ENCODE measurements at regions not wholly inside any gene's neighbourhood (a gene's known extent, or its start where the extent isn't known, plus 50 kb on each side); places are given as distances from the start of the nearest gene placed in this dataset.
"Not testable (repeated sequence)": the region's sequence is repeated elsewhere in the genome, so short reads cannot be mapped to it uniquely, and the experiment has no call there.

DNA sequence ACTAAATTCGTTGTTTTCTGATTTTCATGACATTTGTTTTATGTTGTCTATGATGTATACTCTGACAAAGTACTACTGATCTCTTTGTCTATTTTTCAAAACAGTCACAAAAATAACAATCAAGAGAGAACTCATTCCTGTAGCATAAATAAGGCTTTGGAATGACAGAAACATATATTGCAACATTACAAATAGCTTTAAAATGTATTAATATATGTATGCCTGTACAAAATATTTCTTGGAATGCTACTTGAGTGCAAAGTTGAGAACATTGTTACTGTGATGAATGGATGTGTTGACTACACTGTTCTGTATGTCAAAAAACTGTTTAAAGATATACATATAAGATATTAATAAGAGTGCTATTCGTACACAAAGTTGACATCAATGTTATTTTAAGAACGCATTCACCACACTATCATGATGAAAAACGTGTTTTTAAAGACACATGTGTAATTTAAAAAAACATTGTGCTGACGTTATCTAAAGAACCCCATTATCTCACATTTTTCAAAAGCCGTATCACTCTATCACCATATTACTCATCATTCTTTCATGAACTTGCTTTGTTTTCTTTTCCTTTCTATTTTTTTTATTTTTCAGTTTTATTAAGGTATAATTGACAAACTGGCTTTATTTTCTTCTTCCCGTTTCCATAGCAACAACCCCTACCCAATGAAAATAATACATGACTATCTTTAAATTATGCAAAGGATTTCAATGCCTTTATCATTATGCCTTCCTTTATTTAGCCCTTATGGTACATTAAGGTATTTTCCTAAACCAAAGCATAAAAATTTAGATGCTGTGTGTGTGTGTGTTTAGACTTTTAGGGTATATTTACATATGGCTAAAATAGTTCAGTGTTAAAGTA lies 918.8 kb downstream of the SLITRK1 start:
- DNase-seq (ENCODE audit: low read depth in 2 of 2) = no peak

DNA sequence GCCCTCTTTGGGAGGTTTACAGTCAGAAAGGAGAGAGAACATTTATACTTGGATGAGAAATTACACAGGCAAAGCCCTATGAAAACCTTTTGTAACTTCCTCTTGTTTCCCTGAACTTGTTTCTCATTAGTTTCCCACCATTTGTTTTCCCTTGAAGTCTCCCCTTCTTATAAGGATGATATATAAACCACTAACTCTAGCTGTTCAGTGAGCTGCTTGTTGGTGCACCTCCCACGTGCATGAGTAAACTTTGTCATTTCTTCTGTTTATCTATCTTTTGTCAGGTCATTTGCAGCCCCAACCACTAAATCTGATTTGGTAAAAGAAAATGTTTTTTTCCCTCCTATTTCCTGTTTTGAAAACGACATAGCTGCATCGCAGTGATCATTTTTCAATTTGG lies 919.9 kb downstream of the SLITRK1 start:
- DNase-seq (ENCODE audit: low read depth in 2 of 2) = no peak

DNA sequence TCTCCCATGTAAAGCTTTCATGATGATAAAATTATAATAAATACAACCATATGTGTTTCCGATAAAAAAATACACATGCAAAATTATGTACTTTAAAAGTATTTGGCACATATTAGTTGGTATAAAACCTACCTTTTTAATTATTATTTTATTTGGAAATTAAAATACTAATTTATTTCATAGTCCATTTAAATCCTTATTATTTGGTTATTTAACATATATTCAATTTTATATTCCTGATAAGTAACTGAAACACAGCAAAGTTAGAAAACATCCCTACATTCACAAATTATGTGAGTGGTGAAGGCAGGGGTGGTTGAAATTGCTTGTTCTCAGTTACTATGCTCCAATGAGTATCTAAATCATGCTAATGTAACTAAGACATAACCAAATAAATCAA lies 920.5 kb downstream of the SLITRK1 start:
- no peak for DNase-seq (ENCODE audit: low read depth in 2 of 2)

- DNase-seq (ENCODE audit: low read depth in 2 of 2) = not testable (repeated sequence)
These were observed 929.9 kb downstream of the SLITRK1 start for GRCh38 chr13:82952336-82952735.

GRCh38 chr13:82947683-82948082 lies 934.6 kb downstream of the SLITRK1 start:
- DNase-seq (ENCODE audit: low read depth in 2 of 2) = no peak

DNA sequence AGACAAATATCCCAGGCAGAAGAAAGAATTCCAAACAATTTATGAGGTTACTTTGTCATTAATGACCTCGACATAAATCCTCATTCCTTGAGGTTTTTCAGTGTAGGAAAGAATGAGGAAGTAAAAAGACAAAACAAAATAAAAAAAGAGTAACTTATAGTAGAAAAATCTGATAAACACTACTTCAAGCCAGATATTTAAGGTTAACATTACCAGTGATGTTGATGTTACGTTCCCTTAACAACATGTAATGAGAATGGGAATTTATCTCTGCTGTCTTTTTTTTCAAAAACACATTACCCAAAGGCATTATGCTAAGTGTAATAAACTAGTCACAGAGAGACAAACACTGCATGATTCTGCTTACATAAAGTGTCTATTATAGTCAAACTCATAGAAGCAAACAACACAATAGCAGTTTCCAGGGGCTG lies 935.1 kb downstream of the SLITRK1 start:
- no peak for DNase-seq (ENCODE audit: low read depth in 2 of 2)

GRCh38 chr13:82938644-82939043 lies 943.6 kb downstream of the SLITRK1 start:
- no peak for DNase-seq (ENCODE audit: low read depth in 2 of 2)

GRCh38 chr13:82934000-82934399 lies 948.3 kb downstream of the SLITRK1 start:
- DNase-seq (ENCODE audit: low read depth in 2 of 2) = no peak

GRCh38 chr13:82925114-82925513 lies 957.2 kb downstream of the SLITRK1 start:
- DNase-seq (ENCODE audit: low read depth in 2 of 2) = no peak

DNA sequence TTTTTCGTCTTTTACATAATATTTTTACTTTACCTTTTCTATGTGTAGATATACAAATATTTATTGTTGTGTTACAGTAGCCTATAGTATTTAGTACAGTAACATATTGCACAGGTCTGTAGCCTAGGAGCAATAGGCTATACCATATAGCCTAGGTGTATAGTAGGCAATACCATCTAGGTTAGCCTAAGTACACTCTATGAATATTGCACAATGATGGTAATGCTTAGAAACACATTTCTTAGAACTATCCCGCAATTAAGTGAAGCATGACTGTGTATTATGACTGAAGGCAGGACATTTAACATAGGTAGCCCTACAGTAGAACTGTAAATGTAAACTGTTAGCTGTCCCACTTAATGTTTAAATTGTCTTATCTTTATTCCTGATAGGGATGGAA lies 964.3 kb downstream of the SLITRK1 start:
- no peak for DNase-seq (ENCODE audit: low read depth in 2 of 2)

GRCh38 chr13:82912564-82912963 lies 969.7 kb downstream of the SLITRK1 start:
- DNase-seq (ENCODE audit: low read depth in 2 of 2) = no peak

DNA sequence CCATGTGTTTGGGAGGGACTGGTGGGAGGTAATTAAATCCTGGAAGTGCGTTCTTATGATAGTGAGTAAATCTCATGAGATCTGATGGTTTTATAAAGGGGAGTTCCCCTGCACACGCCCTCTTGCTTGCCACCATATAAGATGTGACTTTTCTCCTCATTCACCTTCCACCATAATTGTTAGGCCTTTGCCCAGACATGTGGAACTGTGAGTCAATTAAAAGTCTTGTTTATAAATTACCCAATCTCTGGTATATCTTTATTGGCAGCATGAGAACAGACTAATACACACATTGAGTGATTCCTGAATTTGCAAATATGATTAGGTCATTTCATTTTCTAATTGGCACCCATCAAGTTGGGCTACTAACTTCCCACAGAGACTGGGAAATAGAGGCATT lies 977.2 kb downstream of the SLITRK1 start:
- DNase-seq (ENCODE audit: low read depth in 2 of 2) = no peak

GRCh38 chr13:82900453-82900852 lies 981.8 kb downstream of the SLITRK1 start:
- DNase-seq (ENCODE audit: low read depth in 2 of 2) = no peak

DNA sequence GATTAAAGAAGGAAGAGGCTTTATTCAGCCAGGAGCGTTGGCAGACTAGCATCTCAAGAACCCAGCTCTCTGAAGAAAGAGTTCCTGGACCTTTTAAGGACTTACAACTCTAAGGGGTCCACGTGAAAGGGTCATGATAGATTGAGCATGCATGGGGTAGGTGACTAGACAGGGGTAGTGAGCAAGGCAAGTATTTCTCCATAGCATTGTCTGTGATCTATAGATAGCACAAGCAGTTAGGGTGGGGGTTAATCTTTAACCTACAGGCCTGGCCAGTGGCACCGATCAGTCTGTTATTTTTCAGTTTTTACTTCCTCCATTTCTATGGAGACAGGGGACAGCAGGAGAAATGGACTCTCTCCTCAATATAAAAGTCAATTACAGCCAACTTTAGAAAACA lies 983.7 kb downstream of the SLITRK1 start:
- no peak for DNase-seq (ENCODE audit: low read depth in 2 of 2)

GRCh38 chr13:82879921-82880320 lies 1002.4 kb downstream of the SLITRK1 start:
- DNase-seq (ENCODE audit: low read depth in 2 of 2) = no peak

DNA sequence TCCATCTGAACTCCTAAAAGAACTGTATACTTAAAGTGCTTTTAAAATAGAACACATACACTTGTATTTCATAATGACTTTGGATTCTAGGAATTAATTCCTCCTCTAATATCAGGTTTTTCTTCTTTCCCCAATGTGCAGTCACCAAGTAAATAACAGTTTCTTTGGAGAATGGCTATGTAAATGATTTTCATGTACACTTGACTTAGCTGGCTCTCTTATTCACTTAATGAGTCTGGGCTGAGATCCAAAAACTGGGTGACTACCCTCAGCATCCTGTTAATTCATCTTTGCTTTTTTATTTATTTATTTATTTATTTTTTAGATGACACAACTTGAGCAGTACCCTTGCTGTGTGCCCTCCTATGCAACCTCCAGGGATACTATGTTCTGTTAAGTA lies 1003.7 kb downstream of the SLITRK1 start:
- DNase-seq (ENCODE audit: low read depth in 2 of 2) = no peak

DNA sequence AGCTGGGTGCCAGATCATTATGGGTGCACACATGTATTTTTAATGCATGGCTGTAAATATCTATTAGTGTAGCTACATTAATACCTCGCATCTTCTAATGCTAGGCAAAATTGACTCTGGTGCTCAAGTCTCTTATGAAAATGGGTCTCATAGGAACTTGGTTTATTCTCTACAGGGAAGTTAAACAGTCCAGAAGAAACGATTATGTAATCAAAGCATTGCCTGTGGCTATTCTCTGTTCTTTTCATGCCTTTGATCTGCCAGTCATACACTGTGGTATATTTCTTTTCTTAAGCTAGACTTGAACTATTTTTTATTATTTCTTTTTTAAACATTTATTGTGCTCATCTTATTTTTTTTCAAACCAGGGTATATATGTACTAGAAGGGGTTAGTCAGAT lies 1015.0 kb downstream of the SLITRK1 start:
- no peak for DNase-seq (ENCODE audit: low read depth in 2 of 2)

DNA sequence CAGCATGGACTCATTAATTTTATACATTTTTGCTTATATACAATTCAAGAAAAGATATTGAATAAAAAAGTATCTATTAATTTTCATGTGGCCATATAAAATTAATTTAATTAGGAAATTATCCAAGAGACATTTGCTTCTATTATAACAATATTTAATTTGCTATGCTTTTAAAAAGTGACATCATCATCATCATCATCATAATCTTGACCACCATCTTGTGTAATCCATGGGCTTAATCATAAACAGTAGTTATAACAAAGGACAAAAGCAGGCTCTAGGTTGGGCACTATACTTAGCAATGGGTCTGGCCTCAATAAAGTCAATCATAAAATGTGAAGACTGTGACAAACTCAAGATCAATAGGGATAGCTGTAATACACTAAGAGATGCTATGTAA lies 1031.6 kb downstream of the SLITRK1 start:
- DNase-seq (ENCODE audit: low read depth in 2 of 2) = no peak

- no peak for DNase-seq (ENCODE audit: low read depth in 2 of 2)
These were observed 1033.5 kb downstream of the SLITRK1 start for GRCh38 chr13:82848766-82849165.

DNA sequence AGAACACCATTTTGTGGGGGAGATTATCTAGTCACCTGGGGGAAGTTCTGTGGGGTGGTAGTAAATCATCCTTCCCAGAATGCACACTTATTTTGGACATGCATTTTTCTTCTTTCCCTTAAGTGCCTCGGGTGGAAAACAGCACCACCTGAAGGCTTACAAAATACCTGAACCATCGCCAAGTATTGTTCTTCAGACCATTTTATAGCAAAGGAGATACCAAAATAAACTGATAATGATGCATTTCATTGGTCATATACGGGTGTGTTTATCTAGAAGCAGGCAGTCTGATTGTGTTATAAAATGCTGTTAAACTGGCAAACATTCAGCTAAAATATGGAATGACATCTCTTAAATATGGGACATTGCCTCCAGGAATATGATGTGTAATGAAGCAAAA lies 1034.7 kb downstream of the SLITRK1 start:
- DNase-seq (ENCODE audit: low read depth in 2 of 2) = no peak

DNA sequence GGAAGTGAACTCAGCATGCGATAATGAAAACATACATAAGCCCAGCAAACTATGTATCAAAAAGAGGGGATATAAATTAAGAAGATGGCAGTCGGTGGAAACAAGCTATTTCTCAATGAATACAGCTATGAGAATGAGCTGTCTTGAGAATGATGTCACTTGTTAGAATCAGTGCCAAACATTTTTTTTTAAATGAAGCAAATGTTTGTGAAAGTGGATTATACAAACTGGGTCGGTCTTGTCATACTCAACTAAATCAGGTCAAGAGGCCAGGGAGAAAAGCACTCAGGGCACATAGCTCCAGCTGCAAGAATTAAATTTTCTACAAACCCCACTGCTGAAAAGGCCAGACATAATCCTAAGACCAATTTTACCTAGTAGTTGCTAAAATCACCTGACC lies 1048.4 kb downstream of the SLITRK1 start:
- no peak for DNase-seq (ENCODE audit: low read depth in 2 of 2)

- no peak for DNase-seq (ENCODE audit: low read depth in 2 of 2)
These were observed 1053.2 kb downstream of the SLITRK1 start for GRCh38 chr13:82829040-82829439.

GRCh38 chr13:82827724-82828123 lies 1054.5 kb downstream of the SLITRK1 start:
- DNase-seq (ENCODE audit: low read depth in 2 of 2) = no peak

DNA sequence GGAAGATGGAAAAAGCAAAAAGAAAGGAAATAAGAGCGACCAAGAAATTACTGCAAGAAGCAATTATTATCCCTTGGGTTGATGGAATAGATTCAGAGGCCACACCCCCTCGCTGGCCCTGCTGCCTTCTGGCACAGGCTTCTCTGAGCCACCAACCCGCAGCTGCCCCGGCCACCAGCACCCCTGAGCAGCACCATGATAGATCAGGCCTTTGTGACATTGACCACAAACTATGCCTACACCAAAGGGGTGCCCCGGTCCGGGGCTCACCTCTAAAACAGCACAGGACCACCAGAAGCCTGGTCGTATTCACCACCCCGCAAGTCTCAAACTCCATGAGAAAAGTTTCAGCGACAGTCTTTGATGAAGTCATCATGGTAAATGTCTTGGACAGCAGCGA lies 1059.3 kb downstream of the SLITRK1 start:
- DNase-seq (ENCODE audit: low read depth in 2 of 2) = no peak

All from stimulated activated CD4-positive, alpha-beta T cell treated with anti-CD3 and anti-CD28 coated beads, Interleukin-4, amount 100 ng/mL, for 48 hours (primary cell).